Cardiac muscle cell (in vitro differentiated cells and primary cell): ENCODE measurements at regions not wholly inside any gene's neighbourhood (a gene's known extent, or its start where the extent isn't known, plus 50 kb on each side); places are given as distances from the start of the nearest gene placed in this dataset.

Experiments used
- DNase-seq, 2 donors: peaks; one replicate each; pipeline versions ENCODE4 v3.0.0 to v3.0.0-alpha.2; 2010 to 2017; ENCODE audit warnings: low read depth in 1 of 2, low spot score in 1 of 2
- H3K27ac ChIP-seq: fragments of 200-600 bp; sonication (generic); 2 replicates; pipeline ENCODE4 v1.5.1; 2016
- H3K27me3 ChIP-seq: fragments of 200-600 bp; sonication (generic); 2 replicates; pipeline ENCODE4 v1.6.0; 2016; ENCODE audit warnings: control low read depth
- H3K36me3 ChIP-seq: fragments of 200-600 bp; sonication (generic); 2 replicates; pipeline ENCODE4 v1.5.1; 2016; ENCODE audit warnings: control low read depth
- H3K4me1 ChIP-seq: fragments of 200-600 bp; sonication (generic); 2 replicates; pipeline ENCODE4 v1.8.1; 2017; ENCODE audit warnings: low read depth, mild to moderate bottlenecking, mixed run types
- H3K4me3 ChIP-seq: fragments of 200-600 bp; sonication (generic); 2 replicates; pipeline ENCODE4 v1.5.1; 2016; ENCODE audit warnings: mild to moderate bottlenecking
- H3K9me3 ChIP-seq: fragments of 200-600 bp; sonication (generic); 2 replicates; pipeline ENCODE4 v1.5.1; 2017; ENCODE audit warnings: low read depth, mild to moderate bottlenecking, control low read depth
- CTCF ChIP-seq: IDR thresholded peaks from 2 replicates; pipeline ENCODE4 v1.5.1; 2012; ENCODE audit warnings: low read depth, mild to moderate bottlenecking, low read length

GRCh38 chr16:5776876-5777275 is 679.3 kb upstream of the EEF2KMT start:
- H3K27ac ChIP-seq, result no peak overlapping the region
- no peaks in the 10 kb centered on the region for H3K4me1 ChIP-seq
- H3K9me3 ChIP-seq, result no peaks in the 10 kb centered on the region
- H3K27me3 ChIP-seq, result no peaks in the 10 kb centered on the region
- no peak overlapping the region for H3K4me3 ChIP-seq
- TF ChIP-seq CTCF, result no peak
- H3K36me3 ChIP-seq, result no peaks in the 10 kb centered on the region
- DNase-seq, result no peak

DNA sequence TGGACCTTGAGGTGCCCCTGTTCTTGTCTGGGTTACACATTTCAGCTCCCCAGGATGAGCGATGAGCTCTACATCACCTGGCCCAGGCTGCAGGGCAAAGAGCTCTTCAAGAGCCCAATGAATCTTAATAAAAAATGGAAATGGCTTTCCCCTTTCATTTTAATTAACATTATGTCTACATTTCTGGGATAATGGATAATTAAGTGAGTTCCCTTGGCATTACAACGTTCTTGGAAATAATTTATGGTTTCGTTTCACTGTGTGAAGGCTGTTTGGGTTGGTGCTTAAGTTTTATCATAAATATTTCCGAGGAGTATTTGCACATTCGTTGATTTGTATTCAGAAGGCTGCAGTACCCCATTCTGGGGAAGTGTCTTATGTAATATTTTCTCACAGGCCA is 678.3 kb upstream of the EEF2KMT start:
- no peaks in the 10 kb centered on the region for H3K36me3 ChIP-seq
- no peak for TF ChIP-seq CTCF
- no peaks in the 10 kb centered on the region for H3K9me3 ChIP-seq
- no peak overlapping the region for H3K4me3 ChIP-seq
- H3K4me1 ChIP-seq, result no peaks in the 10 kb centered on the region
- H3K27me3 ChIP-seq, result no peaks in the 10 kb centered on the region
- no peak overlapping the region for H3K27ac ChIP-seq
- no peak for DNase-seq

- H3K4me3 ChIP-seq, result no peak overlapping the region
- no peaks in the 10 kb centered on the region for H3K36me3 ChIP-seq
- no peaks in the 10 kb centered on the region for H3K4me1 ChIP-seq
- no peaks in the 10 kb centered on the region for H3K9me3 ChIP-seq
- TF ChIP-seq CTCF, result no peak
- no peak for DNase-seq
- H3K27me3 ChIP-seq, result no peaks in the 10 kb centered on the region
- H3K27ac ChIP-seq, result no peak overlapping the region
These were observed 672.5 kb upstream of the EEF2KMT start for GRCh38 chr16:5770118-5770517.

DNA sequence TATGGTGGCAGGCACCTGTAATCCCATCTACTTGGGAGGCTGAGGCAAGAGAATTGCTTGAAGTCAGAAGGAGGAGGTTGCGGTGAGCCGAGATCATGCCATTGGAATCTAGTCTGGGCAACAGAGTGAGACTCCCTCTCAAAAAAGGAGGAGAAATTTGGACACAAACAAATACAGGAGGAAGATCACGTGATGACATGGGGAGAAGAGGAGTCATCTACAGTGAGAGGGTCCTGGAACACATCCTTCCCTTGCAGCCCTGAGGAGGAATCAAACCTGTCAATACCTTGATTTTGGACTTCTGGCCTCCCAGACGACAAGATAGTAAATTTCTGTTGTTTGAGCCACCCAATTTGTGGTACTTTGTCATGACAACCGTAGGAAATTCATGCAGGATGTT is 671.9 kb upstream of the EEF2KMT start:
- Histone ChIP-seq H3K27ac (no peak overlapping the region), H3K36me3 (no peaks in the 10 kb centered on the region), H3K4me3 (no peak overlapping the region), H3K9me3 (no peaks in the 10 kb centered on the region), H3K4me1 (no peaks in the 10 kb centered on the region), H3K27me3 (no peaks in the 10 kb centered on the region)
- no peak for DNase-seq
- TF ChIP-seq CTCF, result no peak

- no peaks in the 10 kb centered on the region for H3K36me3 ChIP-seq
- no peak for DNase-seq
- no peaks in the 10 kb centered on the region for H3K4me1 ChIP-seq
- TF ChIP-seq CTCF, result no peak
- H3K27me3 ChIP-seq, result no peaks in the 10 kb centered on the region
- no peaks in the 10 kb centered on the region for H3K9me3 ChIP-seq
- H3K4me3 ChIP-seq, result no peak overlapping the region
- no peak overlapping the region for H3K27ac ChIP-seq
These were observed 670.9 kb upstream of the EEF2KMT start for GRCh38 chr16:5768445-5768844.

- Histone ChIP-seq H3K4me1 (no peaks in the 10 kb centered on the region), H3K36me3 (no peaks in the 10 kb centered on the region), H3K4me3 (no peak overlapping the region), H3K27ac (no peak overlapping the region), H3K9me3 (no peaks in the 10 kb centered on the region), H3K27me3 (peaks cover 3% of the 10 kb centered on the region)
- no peak for TF ChIP-seq CTCF
- no peak for DNase-seq
These were observed 665.6 kb upstream of the EEF2KMT start for GRCh38 chr16:5763176-5763575.
